Liver (tissue), 8 donors: ENCODE measurements at regions not wholly inside any gene's neighbourhood (a gene's known extent, or its start where the extent isn't known, plus 50 kb on each side); places are given as distances from the start of the nearest gene placed in this dataset.

Experiments used
- DNase-seq: peaks from one replicate; pipeline ENCODE4 v3.0.0-alpha.2; 2017; ENCODE audit warnings: low spot score
- H3K27ac ChIP-seq, 2 donors: one replicate each; pipeline ENCODE4 v1.7.0; 2013; ENCODE audit warnings: inconsistent platforms in 2 of 2, low read length in 2 of 2, control low read depth in 1 of 2, low read depth in 1 of 2, mild to moderate bottlenecking in 1 of 2
- H3K27me3 ChIP-seq, 4 donors: one replicate each; pipeline versions ENCODE4 v1.6.1 to v1.7.0; 2013; ENCODE audit warnings: low read length in 3 of 4, inconsistent platforms in 1 of 4, mild to moderate bottlenecking in 1 of 4, moderate library complexity in 1 of 4; ENCODE audit not compliant: control insufficient read depth in 4 of 4, insufficient read depth in 4 of 4
- H3K36me3 ChIP-seq, 4 donors: one replicate each; pipeline versions ENCODE4 v1.6.1 to v1.7.0; 2013; ENCODE audit warnings: low read length in 3 of 4, mild to moderate bottlenecking in 3 of 4, low read depth in 1 of 4, moderate library complexity in 1 of 4; ENCODE audit not compliant: control insufficient read depth in 4 of 4, insufficient read depth in 3 of 4
- H3K4me1 ChIP-seq, 4 donors: one replicate each; pipeline versions ENCODE4 v1.6.1 to v1.7.0; 2013; ENCODE audit warnings: low read length in 3 of 4, mild to moderate bottlenecking in 3 of 4, moderate library complexity in 1 of 4; ENCODE audit not compliant: control insufficient read depth in 4 of 4, insufficient read depth in 4 of 4
- H3K4me3 ChIP-seq, 3 donors: one replicate each; pipeline versions ENCODE4 v1.6.1 to v1.7.0; 2013; ENCODE audit warnings: low read length in 3 of 3, control low read depth in 1 of 3, low read depth in 1 of 3, mild to moderate bottlenecking in 1 of 3
- H3K9ac ChIP-seq, 2 donors: one replicate each; pipeline ENCODE4 v1.7.0; 2013; ENCODE audit warnings: low read length in 2 of 2, mild to moderate bottlenecking in 2 of 2, moderate library complexity in 2 of 2, control low read depth in 1 of 2, low read depth in 1 of 2
- H3K9me3 ChIP-seq, 4 donors: one replicate each; pipeline versions ENCODE4 v1.6.1 to v1.7.0; 2013; ENCODE audit warnings: low read length in 3 of 4; ENCODE audit not compliant: control insufficient read depth in 4 of 4
- ATF3 ChIP-seq: IDR thresholded peaks from 2 replicates; pipeline ENCODE4 v1.6.1; 2016; ENCODE audit warnings: antibody characterized with exemption
- CTCF ChIP-seq: fragments of 150-350 bp; IDR thresholded peaks from 2 replicates; pipeline ENCODE4 v1.5.1; 2017; ENCODE audit warnings: improper control_type of control experiment, low read depth, low read length; ENCODE audit not compliant: missing input control
- EGR1 ChIP-seq, 2 donors: IDR thresholded peaks; 2 replicates each; pipeline ENCODE4 v1.6.1; 2016 to 2018; ENCODE audit warnings: antibody characterized with exemption in 2 of 2, low read depth in 2 of 2
- FOXA1 ChIP-seq: IDR thresholded peaks from 2 replicates; pipeline ENCODE4 v1.6.1; 2016; ENCODE audit warnings: antibody characterized with exemption
- GABPA ChIP-seq, 2 donors: IDR thresholded peaks in 1 of 2; conservative IDR thresholded peaks in 1 of 2; 2 replicates each; pipeline ENCODE4 v1.6.1; 2016; ENCODE audit warnings: antibody characterized with exemption in 2 of 2, mild to moderate bottlenecking in 1 of 2, moderate library complexity in 1 of 2
- HNF4A ChIP-seq, 2 donors: conservative IDR thresholded peaks; 2 replicates each; pipeline ENCODE4 v1.6.1; 2016; ENCODE audit warnings: antibody characterized with exemption in 2 of 2, mild to moderate bottlenecking in 2 of 2
- HNF4G ChIP-seq: IDR thresholded peaks from 2 replicates; pipeline ENCODE4 v1.6.1; 2016; ENCODE audit warnings: antibody characterized with exemption
- JUND ChIP-seq, 2 donors: IDR thresholded peaks; 2 replicates each; pipeline ENCODE4 v1.6.1; 2016; ENCODE audit warnings: antibody characterized with exemption in 2 of 2
- NR2F2 ChIP-seq: IDR thresholded peaks from 2 replicates; pipeline ENCODE4 v1.6.1; 2016; ENCODE audit warnings: antibody characterized with exemption
- RAD21 ChIP-seq, 2 donors: IDR thresholded peaks; 2 replicates each; pipeline ENCODE4 v1.6.1; 2016; ENCODE audit warnings: antibody characterized with exemption in 2 of 2, mild to moderate bottlenecking in 2 of 2
- RXRA ChIP-seq, 2 donors: IDR thresholded peaks; 2 replicates each; pipeline ENCODE4 v1.6.1; 2017 to 2018; ENCODE audit warnings: antibody characterized with exemption in 2 of 2, mild to moderate bottlenecking in 1 of 2
- SP1 ChIP-seq: IDR thresholded peaks from 2 replicates; pipeline ENCODE4 v1.6.1; 2018; ENCODE audit warnings: antibody characterized with exemption, mild to moderate bottlenecking
- TAF1 ChIP-seq: conservative IDR thresholded peaks from 2 replicates; pipeline ENCODE4 v1.6.1; 2016; ENCODE audit warnings: antibody characterized with exemption, mild to moderate bottlenecking
- YY1 ChIP-seq: IDR thresholded peaks from 2 replicates; pipeline ENCODE4 v1.6.1; 2016; ENCODE audit warnings: antibody characterized with exemption, mild to moderate bottlenecking
- ZBTB33 ChIP-seq: IDR thresholded peaks from 2 replicates; pipeline ENCODE4 v1.6.1; 2016; ENCODE audit warnings: antibody characterized with exemption
- WGBS: extraction: QIAGEN DNeasy Blood & Tissue Kit; methylation state at CpG from one replicate; pipeline ENCODE4 v1.1.7; 2013; 5-methylcytosine and 5-hydroxymethylcytosine counted together
- donor health status: healthy.
- donor health status: healthy.
- donor health status: healthy.
- donor health status: healthy.
- donor health status: healthy.

GRCh38 chr13:44184740-44185139, 188.9 kb upstream of the SERP2 start:
- H3K27me3 ChIP-seq, result no peaks in the 10 kb centered on the region
- no peaks in the 10 kb centered on the region for H3K36me3 ChIP-seq
- WGBS, result 32% methylated on average over 1 of the region's 1 CpG
- H3K4me1 ChIP-seq, result peaks cover 0 to 4% (median 0%) of the 10 kb centered on the region in 4 donors
- H3K9me3 ChIP-seq, result no peaks in the 10 kb centered on the region
- no peak for DNase-seq
- H3K27ac ChIP-seq, result no peak overlapping the region
- no peak for TF ChIP-seq RAD21 (IDR thresholded peaks at IDR 0.05)
- H3K9ac ChIP-seq, result no peak overlapping the region
- no peak overlapping the region for H3K4me3 ChIP-seq

GRCh38 chr13:44188257-44188656, 185.4 kb upstream of the SERP2 start:
- Histone ChIP-seq H3K36me3 (no peaks in the 10 kb centered on the region), H3K27ac (no peak overlapping the region), H3K4me1 (peaks cover 2 to 25% (median 8%) of the 10 kb centered on the region in 4 donors), H3K4me3 (no peak overlapping the region), H3K9ac (no peak overlapping the region), H3K27me3 (no peaks in the 10 kb centered on the region), H3K9me3 (no peaks in the 10 kb centered on the region)
- no peak for TF ChIP-seq ZBTB33
- TF ChIP-seq FOXA1, result no peak
- TF ChIP-seq SP1, result no peak
- TF ChIP-seq GABPA (IDR thresholded peaks at IDR 0.05 in 1 of 2, conservative IDR thresholded peaks at IDR 0.05 in 1 of 2), result no peak
- no peak for TF ChIP-seq JUND (IDR thresholded peaks at IDR 0.05)
- TF ChIP-seq TAF1, result no peak
- no peak for TF ChIP-seq HNF4A (conservative IDR thresholded peaks at IDR 0.05)
- no peak for TF ChIP-seq YY1
- TF ChIP-seq RXRA (IDR thresholded peaks at IDR 0.05), result no peak
- no peak for TF ChIP-seq RAD21 (IDR thresholded peaks at IDR 0.05)
- TF ChIP-seq ATF3, result no peak
- no peak for TF ChIP-seq NR2F2
- no peak for TF ChIP-seq EGR1 (IDR thresholded peaks at IDR 0.05; ENCODE audit: low read depth in 2 of 2)
- TF ChIP-seq CTCF, result no peak
- no peak for TF ChIP-seq HNF4G
- DNase-seq, result no peak
- WGBS, result 92% methylated on average over 2 of the region's 2 CpGs

- H3K27me3 ChIP-seq, result no peaks in the 10 kb centered on the region
- no peak for DNase-seq
- H3K36me3 ChIP-seq, result no peaks in the 10 kb centered on the region
- H3K4me3 ChIP-seq, result no peak overlapping the region
- WGBS, result 62% methylated on average over 1 of the region's 1 CpG
- H3K4me1 ChIP-seq, result peaks cover 6 to 27% (median 13%) of the 10 kb centered on the region in 4 donors
- no peaks in the 10 kb centered on the region for H3K9me3 ChIP-seq
- TF ChIP-seq RXRA (IDR thresholded peaks at IDR 0.05), result peak in 1 of 2 donors; percentile 12
- no peak for TF ChIP-seq TAF1
- TF ChIP-seq GABPA (IDR thresholded peaks at IDR 0.05 in 1 of 2, conservative IDR thresholded peaks at IDR 0.05 in 1 of 2), result no peak
- TF ChIP-seq HNF4A (conservative IDR thresholded peaks at IDR 0.05), result peak; percentile 33 to 70
- TF ChIP-seq JUND (IDR thresholded peaks at IDR 0.05), result peak in 1 of 2 donors; percentile 16
- no peak for TF ChIP-seq FOXA1
- no peak for TF ChIP-seq SP1
- TF ChIP-seq RAD21 (IDR thresholded peaks at IDR 0.05), result no peak
- no peak for TF ChIP-seq ATF3
- H3K9ac ChIP-seq, result no peak overlapping the region
- H3K27ac ChIP-seq, result peak overlapping the region in 1 of 2 donors; percentile 39
Measured at GRCh38 chr13:44189085-44189484, 184.5 kb upstream of the SERP2 start.
